ENCODE measurements at regions not wholly inside any gene's neighbourhood (a gene's known extent, or its start where the extent isn't known, plus 50 kb on each side); places are given as distances from the start of the nearest gene placed in this dataset.
"Not testable (repeated sequence)": the region's sequence is repeated elsewhere in the genome, so short reads cannot be mapped to it uniquely, and the experiment has no call there.

DNA sequence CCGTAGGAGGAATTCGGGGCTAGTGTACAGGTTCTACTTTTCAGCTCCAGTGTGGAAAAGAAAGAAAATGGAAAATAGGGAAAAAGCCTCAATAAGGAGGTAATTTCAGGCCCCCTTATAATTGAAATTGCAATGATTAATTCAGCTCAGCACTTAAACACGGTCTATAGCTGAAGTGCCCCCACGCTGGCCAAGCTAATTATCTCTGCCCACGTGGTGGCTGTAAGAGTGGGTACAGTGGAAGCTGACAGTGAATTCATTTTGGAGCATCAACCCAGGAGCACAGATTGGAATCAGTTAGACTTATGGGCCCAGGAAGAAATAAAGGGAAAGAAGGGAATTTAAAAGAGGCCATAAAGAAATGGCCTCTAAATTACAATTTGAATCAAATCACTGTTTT lies 631.1 kb upstream of the CPEB2 start:
- DNase-seq (ENCODE audit: low read depth): no peak

DNA sequence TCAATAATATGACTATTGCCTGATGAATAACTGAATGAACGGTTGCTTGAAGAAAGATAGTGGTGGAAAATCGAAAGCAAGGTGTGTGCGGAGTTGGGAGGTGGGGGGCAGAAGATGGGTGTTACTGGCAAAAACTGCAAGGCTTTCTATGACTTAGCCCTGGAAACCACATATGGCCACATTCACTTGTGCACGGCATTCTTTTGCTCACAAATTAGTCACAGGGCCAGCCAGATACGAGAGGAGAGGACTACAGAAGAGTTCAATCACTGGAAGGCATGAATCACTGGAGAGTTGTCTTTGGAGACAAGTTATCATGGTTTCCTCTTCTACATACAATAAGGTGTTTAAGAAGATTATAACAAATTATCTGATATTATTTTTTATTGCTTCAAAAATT lies 626.5 kb upstream of the CPEB2 start:
- peak; percentile 35 for DNase-seq (ENCODE audit: low read depth)

DNA sequence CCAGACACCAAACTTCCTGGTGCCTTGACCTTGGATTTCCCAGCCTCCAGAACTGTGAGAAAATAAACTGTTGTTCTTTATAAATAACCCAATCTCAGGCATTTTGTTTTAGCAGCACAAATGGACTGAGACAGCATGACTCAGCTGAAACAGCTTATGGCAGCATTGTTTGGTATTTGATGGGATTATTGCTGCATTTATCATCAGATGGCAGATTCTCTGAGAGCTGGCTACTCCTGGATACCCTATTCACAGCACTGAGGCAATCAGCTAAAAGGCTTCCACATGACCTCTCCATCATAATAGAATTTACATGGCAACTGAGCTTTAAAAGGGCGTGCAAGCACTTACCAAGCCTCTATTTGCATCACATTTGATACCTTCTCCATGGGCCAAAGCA lies 623.1 kb upstream of the CPEB2 start:
- peak; percentile 41 for DNase-seq (ENCODE audit: low read depth)

DNA sequence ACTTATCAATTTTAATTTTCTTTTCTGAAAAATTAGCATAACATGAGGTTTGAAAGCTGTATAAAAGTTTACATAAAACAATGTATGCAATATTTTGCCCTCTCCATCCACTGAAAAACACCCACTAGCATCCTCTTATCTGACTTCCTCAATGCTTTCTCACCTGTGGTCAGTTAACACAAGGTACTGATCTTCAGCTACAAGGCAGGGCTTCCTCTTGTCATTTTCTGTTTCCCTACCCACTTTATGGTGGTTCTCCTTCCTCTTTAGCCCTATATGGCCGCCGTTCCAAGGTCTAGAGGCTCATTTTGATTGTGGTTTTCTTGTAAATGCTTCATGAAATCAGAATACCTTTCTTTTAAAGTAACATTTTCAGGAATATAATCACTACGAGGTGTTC lies 618.6 kb upstream of the CPEB2 start:
- no peak for DNase-seq (ENCODE audit: low read depth)

DNA sequence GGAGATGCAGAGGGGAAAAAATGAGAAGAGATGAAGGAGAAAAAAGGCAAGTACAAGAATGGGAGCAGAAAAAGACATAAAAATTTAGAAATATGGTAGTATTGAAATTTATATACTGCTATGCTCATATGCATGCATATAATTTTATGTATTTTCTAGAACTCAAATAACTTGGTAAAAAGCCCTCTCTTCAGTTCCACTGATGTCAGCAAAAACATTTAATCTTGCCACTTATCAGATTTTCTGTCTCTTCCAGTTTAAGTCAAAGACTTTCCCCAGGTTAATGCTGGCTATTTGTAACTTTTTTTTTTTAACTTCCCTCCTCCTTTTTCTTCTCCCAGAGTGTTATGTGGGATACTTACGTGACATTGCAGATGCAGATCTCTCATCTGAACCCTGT lies 617.5 kb upstream of the CPEB2 start:
- DNase-seq (ENCODE audit: low read depth): no peak

DNA sequence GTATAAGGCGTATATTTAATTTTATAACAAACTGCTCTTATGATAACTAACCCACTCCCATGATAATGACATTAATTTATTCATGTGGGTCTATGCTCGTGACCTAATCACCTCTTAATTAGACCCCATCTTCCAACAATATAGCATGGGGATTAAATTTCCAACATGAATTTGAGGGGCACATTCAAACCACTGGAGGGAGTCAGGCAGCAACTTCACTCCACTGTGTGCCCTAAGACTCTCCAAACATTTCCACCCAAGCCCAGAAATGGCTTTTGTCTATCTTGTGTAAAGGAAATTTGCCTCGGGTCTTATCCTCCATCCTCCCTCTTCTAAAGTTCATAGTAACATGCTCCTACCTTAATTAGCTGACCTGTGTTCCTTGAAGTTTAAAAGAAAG lies 616.1 kb upstream of the CPEB2 start:
- no peak for DNase-seq (ENCODE audit: low read depth)

DNA sequence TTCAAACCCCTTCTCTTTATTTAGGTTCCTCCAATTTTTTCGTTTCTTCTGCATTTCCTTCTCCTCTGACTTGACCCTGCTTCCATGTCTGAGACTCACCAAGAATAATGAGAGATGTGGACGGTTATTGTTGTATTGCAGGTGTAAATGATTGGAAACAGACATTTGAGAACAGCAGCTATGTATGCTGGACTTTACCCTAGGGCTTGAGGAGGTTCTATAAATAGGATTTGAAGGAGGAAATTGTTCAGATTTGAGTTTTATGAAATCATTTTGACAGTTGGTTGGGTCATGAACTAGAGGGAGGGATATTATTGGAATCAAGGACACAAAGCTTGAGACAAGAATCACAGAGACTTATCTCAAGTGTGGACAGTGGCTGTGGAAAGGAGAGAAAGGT lies 614.6 kb upstream of the CPEB2 start:
- no peak for DNase-seq (ENCODE audit: low read depth)

DNA sequence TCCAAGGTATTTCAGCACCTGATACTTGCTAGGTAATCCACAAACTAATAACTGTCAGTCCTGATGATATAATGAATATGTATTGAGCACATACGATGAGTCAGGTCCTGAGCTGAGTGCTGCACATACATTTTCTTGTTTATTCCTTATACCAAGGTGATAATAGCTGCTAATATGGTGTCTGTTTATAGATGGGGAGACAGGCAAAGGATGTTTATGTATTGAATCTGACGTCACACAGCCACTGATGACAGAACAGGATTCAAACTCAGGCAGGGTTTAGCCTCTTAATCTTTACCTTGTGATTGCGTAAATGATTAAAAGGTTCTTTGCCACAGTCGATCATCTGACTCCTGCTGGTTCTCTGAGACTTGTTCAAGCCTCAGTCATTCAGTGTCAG lies 609.9 kb upstream of the CPEB2 start:
- no peak for DNase-seq (ENCODE audit: low read depth)

DNA sequence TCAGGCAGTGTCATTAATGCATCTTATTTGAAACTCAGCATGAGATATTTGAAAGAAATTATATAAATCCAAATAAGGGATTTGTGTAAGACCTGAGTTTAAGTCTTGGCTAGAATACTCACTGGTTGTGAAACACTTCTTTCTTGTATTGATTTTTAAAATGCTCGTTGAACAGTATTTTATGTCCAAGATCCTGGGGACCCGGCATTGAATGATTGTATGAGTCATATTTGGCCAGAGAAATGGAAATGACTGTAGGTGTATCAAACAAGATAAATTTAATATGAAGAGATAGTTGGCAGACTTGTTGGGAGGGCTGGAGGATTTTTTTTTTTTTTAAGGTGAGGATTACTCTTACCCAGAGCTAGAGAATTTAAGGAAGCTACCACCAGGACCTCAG lies 606.1 kb upstream of the CPEB2 start:
- no peak for DNase-seq (ENCODE audit: low read depth)

DNA sequence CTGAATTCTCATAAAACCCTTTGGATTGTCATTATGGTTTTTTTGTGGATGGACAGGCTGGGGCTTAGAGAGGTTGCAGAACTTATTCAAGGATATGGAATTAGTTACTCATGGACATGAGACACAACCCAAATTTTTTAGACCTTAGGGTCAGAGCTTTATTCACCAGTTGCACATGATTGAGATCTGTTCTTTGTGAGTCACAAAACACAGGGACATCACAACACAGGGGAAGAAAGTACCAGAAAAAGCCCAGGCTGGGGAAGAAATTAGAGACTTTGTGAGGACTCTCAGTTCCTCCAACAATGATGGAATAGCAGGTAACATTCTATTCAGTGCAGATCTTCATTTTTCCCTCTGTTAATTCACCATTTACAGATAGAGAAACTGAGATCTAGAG lies 602.4 kb upstream of the CPEB2 start:
- no peak for DNase-seq (ENCODE audit: low read depth)

DNA sequence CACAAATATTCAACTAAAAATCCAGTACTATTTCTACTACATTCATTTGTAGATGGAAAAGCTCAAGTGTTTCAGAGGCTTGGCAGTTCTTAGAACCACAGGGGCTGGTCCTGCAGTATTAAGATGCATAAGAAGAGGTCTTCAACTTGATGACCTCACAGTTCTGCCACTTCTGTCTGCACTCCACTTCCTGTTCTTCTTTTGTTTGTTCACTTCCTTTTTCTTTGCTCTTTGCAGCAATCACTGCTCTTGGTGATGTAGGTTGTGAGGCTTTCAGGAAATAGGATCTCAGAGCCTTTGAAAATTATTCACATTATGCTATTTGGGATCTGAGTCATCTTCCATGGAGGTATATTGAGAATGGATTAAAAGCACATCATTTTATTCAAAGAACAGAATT lies 602.0 kb upstream of the CPEB2 start:
- DNase-seq (ENCODE audit: low read depth): no peak

DNA sequence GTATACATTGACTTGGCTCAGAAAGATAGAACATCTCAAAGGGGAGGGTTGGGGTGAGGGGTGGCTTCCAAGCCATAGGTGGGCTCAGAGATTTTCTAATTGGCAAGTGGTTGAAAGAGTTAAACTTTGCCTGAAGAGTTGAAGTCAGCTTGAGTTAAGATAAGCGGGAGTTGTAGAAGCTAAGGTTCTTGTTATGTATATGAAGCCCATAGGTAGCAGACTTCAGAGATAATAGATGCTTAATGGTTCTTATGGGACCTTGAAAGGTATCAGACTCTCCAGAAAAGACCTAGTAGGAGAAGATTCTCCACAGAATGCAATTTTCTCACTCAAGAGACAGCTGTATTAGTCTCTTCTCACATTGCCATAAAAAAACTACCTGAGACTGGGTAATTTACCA lies 599.1 kb upstream of the CPEB2 start:
- DNase-seq (ENCODE audit: low read depth): no peak

DNA sequence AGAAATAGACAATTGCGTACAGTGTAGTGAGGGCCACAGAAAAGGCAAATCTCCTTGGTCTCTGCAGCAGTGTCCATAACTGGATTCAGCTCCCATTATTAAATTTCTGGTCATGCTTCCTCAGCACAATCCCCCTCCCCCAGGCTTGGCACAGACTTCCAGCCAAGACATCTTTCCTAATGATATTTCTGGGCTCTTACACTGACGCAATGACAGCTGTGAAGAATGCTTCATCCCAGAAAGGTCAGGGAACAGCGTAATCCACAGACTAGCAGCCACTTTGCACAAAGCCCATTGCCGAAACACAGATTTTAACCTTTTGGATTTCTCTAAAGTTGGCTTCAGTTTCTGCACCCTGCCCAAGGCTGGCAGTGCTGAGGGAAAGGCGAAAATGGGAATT lies 597.6 kb upstream of the CPEB2 start:
- DNase-seq (ENCODE audit: low read depth): no peak

DNA sequence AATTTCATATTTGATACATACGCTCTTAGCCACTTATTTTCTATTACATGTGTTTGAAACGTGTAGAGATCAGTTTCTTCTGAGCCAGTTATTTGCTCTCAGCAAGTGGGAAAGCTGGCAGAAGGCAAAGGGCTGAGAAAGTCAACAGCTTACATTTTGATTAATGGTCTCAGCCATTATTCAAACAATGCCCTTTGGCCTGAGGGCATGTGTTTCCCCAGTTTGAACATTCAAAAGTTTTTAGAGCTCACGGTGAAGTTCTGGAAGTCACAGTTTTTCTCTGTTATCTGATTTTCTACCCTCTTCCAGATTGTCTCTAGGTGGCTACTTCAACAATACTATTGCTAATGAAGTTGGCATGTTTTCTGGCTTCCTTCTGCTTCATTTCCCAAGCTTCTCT lies 591.8 kb upstream of the CPEB2 start:
- no peak for DNase-seq (ENCODE audit: low read depth)

DNA sequence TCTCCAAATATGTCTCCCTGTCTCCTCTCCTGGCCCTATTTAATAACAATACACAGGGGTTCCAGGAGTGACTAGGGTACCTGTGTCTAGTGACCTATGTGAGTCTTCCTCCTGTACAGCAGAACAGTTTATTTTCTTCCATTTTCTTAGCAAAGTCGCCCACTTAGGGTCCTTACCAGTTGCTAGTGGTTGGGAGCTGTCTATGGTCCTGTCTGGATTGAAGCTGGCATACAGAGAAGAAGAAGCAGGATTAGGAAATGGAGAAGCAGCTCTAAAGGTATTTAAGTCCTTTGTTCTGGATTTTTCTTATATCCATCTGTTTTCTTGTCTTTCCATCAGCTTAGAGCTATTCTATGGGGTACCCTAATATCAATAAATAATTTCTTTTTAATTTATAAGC lies 587.1 kb upstream of the CPEB2 start:
- peak; percentile 40 for DNase-seq (ENCODE audit: low read depth)

DNA sequence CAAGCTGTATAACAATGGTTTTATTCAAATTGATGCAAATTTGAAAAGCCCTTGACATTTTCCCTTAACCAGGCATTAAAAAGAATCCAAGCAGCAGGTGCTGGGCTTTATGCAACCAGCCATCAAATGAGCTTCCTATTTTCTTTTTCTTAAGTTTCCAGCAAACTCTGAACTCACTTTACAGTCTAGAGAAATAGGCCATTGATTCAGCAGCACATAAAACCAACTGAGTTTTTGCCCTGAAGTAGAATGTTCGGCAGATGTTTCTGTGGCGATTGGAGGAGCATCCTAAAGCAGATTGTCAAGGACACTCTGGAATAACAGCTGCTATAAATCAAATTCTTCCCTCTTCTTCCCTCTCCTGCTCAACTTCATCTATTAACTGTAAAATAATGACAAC lies 582.8 kb upstream of the CPEB2 start:
- DNase-seq (ENCODE audit: low read depth): no peak

DNA sequence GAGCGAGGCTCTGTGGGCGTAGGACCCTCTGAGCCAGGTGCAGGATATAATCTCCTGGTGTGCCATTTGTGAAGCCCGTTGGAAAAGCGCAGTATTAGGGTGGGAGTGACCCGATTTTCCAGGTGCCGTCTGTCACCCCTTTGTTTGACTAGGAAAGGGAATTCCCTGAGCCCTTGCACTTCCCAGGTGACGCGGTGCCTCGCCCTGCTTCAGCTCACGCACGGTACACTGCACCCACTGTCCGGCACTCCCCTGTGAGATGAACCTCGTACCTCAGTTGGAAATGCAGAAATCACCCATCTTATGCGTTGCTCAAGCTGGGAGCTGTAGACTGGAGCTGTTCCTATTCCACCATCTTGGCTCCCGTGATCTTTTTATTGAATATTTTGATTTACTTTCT lies 576.0 kb upstream of the CPEB2 start:
- DNase-seq (ENCODE audit: low read depth): not testable (repeated sequence)

DNA sequence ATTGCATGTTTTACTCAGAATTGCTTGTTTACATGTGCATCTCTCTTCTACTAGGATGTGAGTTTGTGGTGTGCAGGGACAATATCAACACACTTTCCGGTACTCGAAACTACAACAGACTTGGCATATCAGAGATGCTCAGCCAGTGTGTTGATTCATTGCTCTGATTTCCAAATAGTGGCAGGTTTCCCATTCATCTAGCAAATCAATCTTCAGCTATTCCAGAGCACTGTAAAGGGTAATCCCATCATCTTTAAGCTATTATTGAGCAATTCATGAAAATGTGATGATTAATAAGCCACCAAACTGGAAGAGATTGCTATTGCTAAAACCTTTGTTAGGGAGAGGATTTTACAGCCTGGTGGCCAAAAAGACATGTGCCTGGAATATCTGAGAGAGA lies 574.2 kb upstream of the CPEB2 start:
- DNase-seq (ENCODE audit: low read depth): no peak

DNA sequence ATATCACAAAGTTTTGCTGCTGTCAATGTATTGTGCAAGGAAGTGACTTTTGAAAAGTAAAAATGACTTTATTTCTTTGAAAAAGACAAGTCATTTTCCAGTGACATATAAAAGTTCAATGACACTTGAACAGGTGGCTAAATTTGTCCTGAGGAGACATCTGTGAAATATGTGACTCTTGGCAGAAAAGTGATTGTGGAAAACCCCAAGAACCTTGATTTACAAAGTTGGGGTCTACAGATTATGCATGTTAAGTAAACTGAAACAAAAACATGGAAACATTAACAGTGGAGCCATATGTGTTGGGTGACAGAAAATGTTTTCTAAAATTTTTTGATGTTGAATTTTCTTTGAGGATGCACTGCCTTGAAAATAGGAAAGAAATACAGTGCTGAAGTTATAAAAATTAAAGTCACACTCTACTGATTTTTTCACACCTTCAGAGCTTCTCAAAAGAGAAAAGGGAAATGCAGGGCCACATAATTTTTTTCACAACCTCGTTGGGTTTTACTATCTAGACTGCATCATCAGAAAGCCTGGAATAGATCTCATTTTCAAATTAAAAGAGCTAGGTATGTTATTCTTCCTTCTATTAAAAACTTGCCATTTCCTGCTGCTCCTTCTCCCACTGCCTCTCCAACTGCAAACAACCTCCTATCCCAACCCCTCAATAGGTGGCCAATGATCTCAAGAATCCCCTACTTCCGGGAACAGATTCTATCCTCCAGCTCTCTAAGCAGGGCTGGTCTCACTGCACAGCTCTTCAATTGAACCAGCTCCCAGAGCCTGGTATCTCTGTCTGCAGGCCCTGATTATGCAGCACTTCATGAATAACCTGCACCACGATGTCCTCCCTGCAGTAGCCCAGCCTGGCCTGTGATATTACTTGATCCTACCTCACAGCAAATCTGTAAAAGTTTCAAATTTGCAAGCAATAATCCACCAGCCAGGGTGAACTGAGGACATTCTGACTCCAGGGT lies 570.8 kb upstream of the CPEB2 start:
- DNase-seq (ENCODE audit: low read depth): no peak

DNA sequence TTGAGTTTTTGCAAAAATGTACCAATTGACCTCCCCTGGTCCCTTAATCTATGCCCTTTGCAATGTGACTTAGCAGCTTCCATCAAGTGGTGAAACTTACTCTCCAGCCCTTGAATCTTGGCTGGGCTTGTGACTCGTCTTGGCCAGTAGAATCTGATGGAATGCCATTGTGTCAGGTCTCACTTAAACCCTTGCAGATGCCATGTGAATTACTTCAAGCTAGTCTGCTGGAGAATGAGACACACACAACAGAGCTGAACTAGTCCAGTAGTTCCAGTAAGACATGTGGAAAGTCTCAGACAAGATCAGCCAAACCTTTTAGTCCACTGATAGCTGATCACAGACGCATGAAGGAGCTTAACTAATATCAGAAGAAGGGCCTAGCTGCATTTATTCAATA lies 567.8 kb upstream of the CPEB2 start:
- DNase-seq (ENCODE audit: low read depth): no peak

DNA sequence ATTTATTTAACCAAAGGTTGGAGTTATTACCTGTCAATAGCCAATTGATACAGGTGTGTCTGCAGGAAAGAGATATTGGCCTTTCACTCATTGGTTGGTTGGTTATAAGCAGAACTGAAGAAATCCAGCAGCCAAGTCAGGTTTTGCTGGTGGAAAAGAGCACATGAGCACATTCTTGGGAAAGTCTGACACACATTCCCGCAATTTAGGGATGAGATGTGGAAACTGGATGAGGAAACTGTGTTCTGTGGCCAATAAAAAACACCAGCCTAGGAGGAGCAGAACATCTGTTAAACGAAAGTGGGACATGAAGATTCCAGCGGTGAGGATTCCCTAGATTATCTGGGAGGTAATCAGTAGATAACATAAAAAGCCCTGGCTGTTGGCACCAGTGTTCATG lies 567.4 kb upstream of the CPEB2 start:
- peak; percentile 9 for DNase-seq (ENCODE audit: low read depth)

DNA sequence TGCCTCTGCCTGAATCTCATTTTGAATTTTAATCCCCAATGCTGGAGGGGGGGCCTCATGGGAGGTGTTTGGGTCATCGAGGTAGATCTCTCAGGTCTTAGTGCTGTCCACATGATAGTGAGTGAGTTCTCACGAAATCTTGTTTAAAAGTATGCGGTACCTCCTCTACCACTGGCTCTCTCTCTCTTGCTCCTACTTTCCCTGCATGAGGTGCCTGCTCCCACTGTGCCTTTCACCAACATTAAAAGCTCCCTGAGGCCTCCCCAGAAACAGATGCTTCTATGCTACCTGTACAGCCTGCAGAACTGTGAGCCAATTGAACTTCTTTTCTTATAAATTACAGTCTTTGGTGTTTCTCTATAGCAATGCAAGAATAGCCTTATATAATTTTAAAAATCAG lies 560.7 kb upstream of the CPEB2 start:
- no peak for DNase-seq (ENCODE audit: low read depth)

DNA sequence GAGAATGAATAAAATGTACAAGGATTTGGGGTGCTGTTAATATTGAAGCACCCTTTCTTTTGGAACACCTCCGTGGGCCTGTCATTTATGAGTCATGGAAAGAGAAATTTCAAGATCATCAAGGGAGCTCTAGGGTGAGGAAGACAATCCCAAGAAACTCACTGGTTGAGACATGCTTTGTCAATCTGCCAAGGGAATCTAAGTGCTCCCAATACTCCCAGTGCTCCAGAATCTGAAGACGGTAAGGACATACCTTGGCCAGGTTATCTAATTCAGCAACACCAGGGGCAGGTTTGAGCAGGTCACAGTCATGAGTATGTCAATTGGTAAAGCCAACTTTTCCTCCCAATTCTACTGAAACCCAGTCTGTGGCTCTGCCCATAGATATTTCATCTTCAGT lies 556.4 kb upstream of the CPEB2 start:
- no peak for DNase-seq (ENCODE audit: low read depth)

DNA sequence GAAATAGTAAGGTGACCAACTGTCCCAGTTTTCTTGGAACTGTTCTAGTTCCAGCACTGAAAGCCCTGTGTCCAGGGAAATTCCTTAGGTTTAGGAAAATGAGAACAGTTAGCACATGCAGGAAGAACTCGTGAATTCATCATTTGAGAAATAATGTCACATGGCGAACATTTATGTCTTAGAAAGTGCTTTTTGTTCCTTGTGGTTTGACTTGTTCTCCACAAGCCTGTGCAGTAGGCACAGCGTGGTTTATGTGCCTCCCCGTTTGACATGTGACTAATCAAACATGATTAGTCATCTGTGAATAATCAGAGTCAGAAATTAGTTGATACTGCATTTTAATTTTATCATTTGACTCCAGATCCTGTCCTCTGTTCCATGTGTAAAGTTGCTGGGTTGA lies 556.0 kb upstream of the CPEB2 start:
- no peak for DNase-seq (ENCODE audit: low read depth)

Measured in EH (cell line).